ENCODE measurements at regions not wholly inside any gene's neighbourhood (a gene's known extent, or its start where the extent isn't known, plus 50 kb on each side); places are given as distances from the start of the nearest gene placed in this dataset.

GRCh38 chr2:217538719-217539118 is 464.1 kb downstream of the TNS1 start:
- DNase-seq (ENCODE audit: extremely low read depth in 1 of 2, low read depth in 1 of 2): no peak

GRCh38 chr2:217535957-217536708 is 466.7 kb downstream of the TNS1 start:
- DNase-seq (ENCODE audit: extremely low read depth in 1 of 2, low read depth in 1 of 2): no peak

DNA sequence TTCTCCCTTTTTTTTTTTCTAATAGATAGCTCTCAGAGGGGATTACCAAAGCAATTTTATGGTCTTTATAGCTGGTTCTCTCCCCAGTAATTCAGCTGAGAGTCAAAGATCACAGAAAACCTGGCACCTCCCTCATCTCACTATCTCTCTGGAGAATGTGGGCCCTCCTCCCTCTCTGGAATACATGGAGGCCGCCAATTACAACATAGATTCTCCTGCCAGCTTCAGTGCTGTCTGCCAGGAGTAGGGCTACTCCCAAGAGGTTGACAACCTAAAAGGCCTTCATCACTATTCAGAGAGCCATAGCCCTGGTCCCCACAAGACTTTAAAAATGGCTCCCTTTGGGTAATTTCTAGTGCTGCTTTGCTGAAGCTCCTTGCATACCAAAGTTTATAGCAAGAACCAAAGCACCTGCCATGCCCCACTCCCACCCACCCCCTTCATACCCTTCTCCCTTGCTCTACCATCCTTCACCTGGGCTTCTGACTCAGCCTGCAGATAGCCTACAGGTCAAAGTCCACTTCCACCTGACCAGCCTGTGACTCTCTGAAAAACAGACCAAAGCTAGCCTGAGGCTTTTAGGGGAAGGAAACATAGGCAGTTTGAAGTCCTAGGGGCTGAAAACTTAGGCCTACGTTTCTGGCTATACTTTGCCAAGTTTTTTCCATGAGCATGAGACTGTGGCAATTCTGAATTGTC is 472.3 kb downstream of the TNS1 start:
- no peak for DNase-seq (ENCODE audit: extremely low read depth in 1 of 2, low read depth in 1 of 2)

- DNase-seq (ENCODE audit: extremely low read depth in 1 of 2, low read depth in 1 of 2): no peak
Observed at GRCh38 chr2:217529271-217529670, 473.5 kb downstream of the TNS1 start.

- no peak for DNase-seq (ENCODE audit: extremely low read depth in 1 of 2, low read depth in 1 of 2)
Observed at GRCh38 chr2:217527590-217528202, 475.1 kb downstream of the TNS1 start.

GRCh38 chr2:217525076-217525475 is 477.7 kb downstream of the TNS1 start:
- no peak for DNase-seq (ENCODE audit: extremely low read depth in 1 of 2, low read depth in 1 of 2)

- DNase-seq (ENCODE audit: extremely low read depth in 1 of 2, low read depth in 1 of 2): no peak
Observed at GRCh38 chr2:217523286-217523685, 479.5 kb downstream of the TNS1 start.

- DNase-seq (ENCODE audit: extremely low read depth in 1 of 2, low read depth in 1 of 2): no peak
Observed at GRCh38 chr2:217521820-217522219, 481.0 kb downstream of the TNS1 start.

DNA sequence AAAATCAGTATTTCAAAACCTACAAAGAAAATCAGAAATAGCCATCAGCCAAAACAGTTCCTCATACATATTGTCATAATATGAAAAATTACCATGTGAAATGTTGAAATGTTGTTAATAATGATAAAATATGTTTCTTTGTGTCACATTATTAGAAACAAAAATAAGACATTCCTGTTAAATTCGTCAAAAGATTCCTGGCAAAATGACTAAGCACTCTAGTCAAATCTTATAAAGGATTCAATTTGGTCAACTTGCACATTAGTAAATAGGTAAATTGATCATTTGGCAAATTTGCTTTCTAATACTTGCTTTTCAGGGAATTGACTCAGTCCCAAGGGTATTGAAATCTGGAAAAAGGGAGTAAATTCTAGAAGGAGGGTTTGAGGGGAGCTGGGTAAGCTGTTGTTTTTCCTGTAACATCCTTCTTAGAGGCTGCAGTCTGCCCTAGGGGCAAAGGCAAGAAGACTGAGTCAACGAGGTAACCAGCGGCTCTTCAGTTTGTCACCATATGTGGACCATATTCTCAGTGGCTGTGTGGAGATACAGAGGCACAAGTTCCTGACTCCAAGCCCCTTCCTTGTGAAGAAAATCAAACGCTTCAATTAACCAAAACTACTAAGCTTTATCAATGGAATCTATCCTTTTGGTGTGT is 482.3 kb downstream of the TNS1 start:
- no peak for DNase-seq (ENCODE audit: extremely low read depth in 1 of 2, low read depth in 1 of 2)

- no peak for DNase-seq (ENCODE audit: extremely low read depth in 1 of 2, low read depth in 1 of 2)
Observed at GRCh38 chr2:217517402-217517801, 485.4 kb downstream of the TNS1 start.

DNA sequence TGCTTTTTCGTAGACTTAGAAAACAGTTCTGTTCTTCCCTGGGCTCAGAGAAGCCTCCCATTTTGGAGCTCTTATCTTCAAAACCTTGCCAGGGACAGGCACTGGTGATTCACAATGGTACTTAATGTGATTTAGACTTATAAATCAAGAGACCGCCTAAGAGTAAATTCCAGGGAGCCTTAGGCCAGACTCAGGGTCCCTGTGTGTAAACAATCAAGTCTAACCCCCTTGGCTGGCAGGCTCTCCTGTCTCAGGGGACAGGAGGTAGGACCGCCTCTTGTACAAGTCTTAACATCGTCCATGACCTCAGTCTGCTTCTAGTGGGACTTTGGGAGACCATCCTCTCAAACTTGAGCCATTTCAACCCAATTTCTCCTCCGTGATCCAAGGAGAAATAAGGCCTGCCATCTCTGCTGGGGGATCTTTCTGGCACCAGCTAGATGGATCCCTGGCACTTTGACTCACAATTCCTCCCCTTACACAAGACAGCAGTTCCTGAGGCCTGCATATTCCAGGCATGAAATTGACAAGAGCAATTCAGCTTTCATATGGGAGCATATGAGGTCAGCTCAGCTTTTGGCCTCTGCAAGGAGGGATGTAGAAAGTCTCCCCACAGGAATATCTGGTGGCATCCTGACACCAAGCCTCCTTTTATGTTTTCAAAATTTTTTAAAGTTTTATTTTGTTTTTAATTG is 487.0 kb downstream of the TNS1 start:
- DNase-seq (ENCODE audit: extremely low read depth in 1 of 2, low read depth in 1 of 2): no peak

DNA sequence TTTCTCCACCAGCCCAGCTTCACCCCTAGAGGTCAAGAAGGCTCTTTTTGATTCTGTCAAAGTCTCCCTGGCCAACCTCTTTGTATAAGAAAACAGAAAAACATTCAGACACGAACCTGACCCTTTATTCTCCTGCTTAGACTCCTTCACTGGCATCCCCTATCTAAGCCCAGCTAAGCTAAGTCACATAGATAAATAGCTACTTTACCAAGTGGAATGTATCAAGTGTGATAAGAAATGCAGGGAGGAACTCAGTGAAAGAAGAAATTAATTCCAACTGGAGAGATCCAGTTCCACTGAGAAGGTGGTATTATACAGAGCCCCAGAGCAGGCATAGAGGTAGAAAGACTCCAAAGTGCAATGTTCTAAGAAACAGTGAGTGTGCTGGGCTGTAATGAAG is 489.5 kb downstream of the TNS1 start:
- no peak for DNase-seq (ENCODE audit: extremely low read depth in 1 of 2, low read depth in 1 of 2)

DNA sequence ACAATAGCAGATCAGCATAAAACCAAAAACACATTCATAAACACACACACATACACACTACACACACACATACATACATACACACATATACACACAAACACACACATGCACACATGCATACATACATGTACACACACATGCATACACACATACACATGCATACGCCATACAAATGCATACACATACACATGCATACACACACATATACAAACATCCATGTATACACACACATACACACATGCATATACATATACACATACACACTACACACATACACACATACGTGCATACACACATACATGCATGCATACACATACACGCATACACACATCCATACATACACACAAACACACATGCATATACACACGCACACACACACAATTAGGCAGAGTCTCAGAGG is 490.1 kb downstream of the TNS1 start:
- DNase-seq (ENCODE audit: extremely low read depth in 1 of 2, low read depth in 1 of 2): no peak

DNA sequence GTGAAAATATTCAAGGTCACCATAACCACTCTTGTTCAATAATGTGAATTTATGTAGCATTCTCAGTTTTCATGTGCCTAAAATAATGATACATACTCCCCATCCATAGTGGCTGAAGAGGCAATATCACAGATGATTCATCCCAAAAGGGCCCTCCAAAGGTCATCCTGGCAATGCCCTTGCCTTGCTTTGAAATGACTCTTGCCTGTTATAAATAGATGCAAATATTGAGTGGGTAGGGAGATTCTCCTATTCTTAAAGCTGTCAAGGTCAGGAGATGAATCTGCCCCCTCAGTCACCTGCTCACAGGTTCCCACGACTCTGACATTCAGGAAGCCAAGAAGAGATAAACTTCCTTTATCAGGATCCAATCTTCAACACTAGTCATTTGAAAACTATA is 490.5 kb downstream of the TNS1 start:
- no peak for DNase-seq (ENCODE audit: extremely low read depth in 1 of 2, low read depth in 1 of 2)

DNA sequence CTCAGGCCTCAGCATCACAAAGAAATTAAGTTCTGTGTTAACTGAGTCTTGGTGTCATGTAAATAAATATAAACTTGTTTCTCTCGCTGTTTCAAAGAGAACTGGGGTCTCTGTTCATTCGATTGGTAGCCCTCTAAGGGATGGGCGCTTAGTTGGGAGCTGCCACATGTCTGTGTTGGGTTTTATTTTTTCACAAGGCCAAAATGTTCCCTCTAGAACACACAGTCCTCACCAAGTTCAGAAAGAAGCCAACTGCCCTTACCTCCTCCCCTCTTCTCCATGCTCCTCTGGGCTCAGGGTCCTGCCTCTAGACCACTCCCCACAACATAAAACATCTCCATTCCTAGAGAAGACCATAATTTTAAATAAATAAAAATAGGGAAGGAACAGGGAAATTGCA is 490.9 kb downstream of the TNS1 start:
- no peak for DNase-seq (ENCODE audit: extremely low read depth in 1 of 2, low read depth in 1 of 2)

DNA sequence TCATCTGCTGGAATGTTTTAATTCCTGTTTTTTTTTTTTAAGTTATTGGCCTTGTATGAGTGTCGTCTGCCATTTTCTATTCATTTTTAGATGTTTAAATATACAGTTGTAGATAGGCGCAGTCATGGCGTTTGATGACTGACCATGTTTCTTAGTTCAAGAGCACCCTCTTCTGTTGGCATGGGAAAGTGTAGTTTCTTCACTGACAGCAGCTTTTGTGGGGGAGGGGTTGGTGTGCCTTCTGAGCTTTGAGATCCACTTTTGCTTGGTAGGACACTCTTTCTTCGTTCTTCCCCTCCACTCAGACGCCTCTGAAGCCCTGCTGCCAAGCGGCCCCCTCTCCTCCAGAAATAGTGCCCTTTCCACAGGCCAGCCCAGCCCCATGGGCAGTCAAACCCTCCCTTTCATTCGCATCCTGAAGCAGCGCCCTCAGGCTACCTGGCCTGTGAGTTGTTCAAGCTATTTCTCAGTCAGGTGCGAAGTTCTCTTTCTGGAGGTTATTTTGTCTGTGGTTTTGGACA is 492.0 kb downstream of the TNS1 start:
- DNase-seq (ENCODE audit: extremely low read depth in 1 of 2, low read depth in 1 of 2): no peak

DNA sequence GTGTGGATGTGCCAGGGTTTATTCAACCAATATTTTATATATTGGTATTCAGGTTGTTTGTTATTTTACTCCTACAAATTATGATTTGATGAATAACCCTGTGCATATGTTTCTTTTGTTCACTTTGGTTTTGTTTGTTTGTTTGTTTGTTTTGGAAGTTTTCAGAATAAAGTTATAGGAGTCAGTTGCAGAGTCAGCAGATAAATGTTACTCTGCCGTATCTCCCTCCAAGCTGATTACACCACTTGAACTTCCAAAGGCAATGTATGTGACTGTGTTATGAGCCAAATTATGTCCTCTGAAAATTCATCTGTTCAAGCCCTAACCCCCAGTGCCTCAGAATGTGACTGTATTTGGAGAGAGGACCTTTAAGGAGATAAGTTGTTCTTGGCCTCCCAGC is 497.5 kb downstream of the TNS1 start:
- no peak for DNase-seq (ENCODE audit: extremely low read depth in 1 of 2, low read depth in 1 of 2)

DNA sequence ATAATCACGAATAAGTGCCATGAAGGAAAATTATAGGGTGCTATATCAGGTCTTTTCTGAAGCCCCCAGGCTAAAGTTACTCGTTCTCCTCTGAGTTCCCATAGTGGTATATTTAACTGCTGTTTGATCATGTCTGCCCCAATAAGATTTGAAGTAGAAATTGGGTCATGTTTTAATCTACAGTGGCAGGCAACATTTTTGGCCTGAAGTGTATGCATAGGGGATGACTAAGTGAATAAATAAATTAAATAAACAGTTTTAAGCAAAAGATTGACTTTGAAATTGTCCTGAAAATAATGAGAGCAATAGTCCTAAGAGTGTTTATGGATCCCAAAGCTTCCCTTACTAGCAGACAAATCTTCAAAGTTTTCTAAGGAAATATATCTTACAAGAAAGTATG is 500.9 kb downstream of the TNS1 start:
- no peak for DNase-seq (ENCODE audit: extremely low read depth in 1 of 2, low read depth in 1 of 2)

GRCh38 chr2:217497843-217498377 is 504.9 kb downstream of the TNS1 start:
- no peak for DNase-seq (ENCODE audit: extremely low read depth in 1 of 2, low read depth in 1 of 2)

DNA sequence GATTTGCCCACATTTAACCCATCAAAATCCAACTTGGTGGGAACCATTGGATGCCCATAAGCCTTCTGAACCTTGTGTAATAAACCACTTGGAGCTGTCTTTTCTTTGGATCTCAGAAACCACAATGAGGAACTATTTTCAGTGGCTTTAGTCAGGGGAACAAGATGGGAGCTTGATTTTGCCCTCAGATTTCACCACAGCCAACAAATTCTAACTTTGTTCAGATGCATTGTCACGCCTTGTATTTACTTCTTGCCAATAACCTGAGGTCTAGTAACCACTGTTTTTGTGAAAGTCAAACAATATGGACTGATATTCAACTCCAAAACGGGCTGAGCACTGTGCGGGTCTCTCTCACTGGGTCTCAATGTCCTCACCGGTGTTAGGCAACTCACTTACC is 508.2 kb downstream of the TNS1 start:
- no peak for DNase-seq (ENCODE audit: extremely low read depth in 1 of 2, low read depth in 1 of 2)

DNA sequence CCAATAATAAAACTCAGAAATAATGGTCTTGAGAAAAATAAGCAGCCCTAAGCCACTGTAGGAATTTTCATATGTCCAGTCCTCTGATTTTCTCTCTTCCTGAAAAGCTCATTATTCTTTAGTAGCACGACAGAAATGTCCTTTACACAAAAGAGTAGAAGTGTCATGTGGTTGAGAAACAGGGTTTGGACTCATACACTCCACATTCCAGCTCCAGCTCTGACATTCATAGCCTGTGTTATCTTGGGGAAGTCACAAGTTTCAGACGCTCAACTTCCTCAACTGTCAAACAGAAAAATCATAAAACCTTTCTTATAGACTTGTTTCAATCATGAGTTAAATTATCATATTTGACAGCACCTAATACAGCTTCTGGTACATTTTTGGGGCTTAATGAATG is 511.5 kb downstream of the TNS1 start:
- DNase-seq (ENCODE audit: extremely low read depth in 1 of 2, low read depth in 1 of 2): no peak
